Thyroid gland (tissue), 4 donors: ENCODE measurements at regions not wholly inside any gene's neighbourhood (a gene's known extent, or its start where the extent isn't known, plus 50 kb on each side); places are given as distances from the start of the nearest gene placed in this dataset.
"Not testable (repeated sequence)": the region's sequence is repeated elsewhere in the genome, so short reads cannot be mapped to it uniquely, and the experiment has no call there.

Experiments used
- DNase-seq, 2 donors: peaks; one replicate each; pipeline ENCODE4 v3.0.0-alpha.2; 2019
- H3K27ac ChIP-seq, 3 donors: fragments of 200-600 bp; sonication (generic); 1 replicate in 2 of 3; 2 replicates in 1 of 3; pipeline ENCODE4 v1.5.1; 2016 to 2019; ENCODE audit warnings: mild to moderate bottlenecking in 1 of 3, moderate library complexity in 1 of 3
- H3K27me3 ChIP-seq: fragments of 200-600 bp; sonication (generic); one replicate; pipeline ENCODE4 v1.5.1; 2019
- H3K36me3 ChIP-seq, 2 donors: fragments of 200-600 bp; sonication (generic); one replicate each; pipeline ENCODE4 v1.5.1; 2016 to 2019
- H3K4me1 ChIP-seq, 2 donors: fragments of 200-600 bp; sonication (generic); one replicate each; pipeline ENCODE4 v1.5.1; 2017 to 2019
- H3K4me3 ChIP-seq, 3 donors: fragments of 200-600 bp; sonication (generic); replicated peaks in 1 of 3; 1 replicate in 2 of 3; 2 replicates in 1 of 3; pipeline ENCODE4 v1.5.1; 2016; ENCODE audit warnings: mild to moderate bottlenecking in 1 of 3
- H3K9me3 ChIP-seq: fragments of 200-600 bp; sonication (generic); one replicate; pipeline ENCODE4 v1.5.1; 2017
- POLR2A ChIP-seq, 2 donors: fragments of 450-650 bp; IDR thresholded peaks; one replicate each; pipeline ENCODE4 v1.6.1; 2017; ENCODE audit warnings: antibody characterized with exemption in 2 of 2, mild to moderate bottlenecking in 2 of 2, moderate library complexity in 1 of 2
- WGBS, 2 donors: methylation state at CpG; one replicate each; pipeline ENCODE4 v1.1.5; 2017; 5-methylcytosine and 5-hydroxymethylcytosine counted together
- intact Hi-C: fragments of 100-400 bp; cut with DNase I; formaldehyde crosslinking; loops from one replicate; pipeline ENCODE4 v1.15.1; 2023
- TF ChIP-seq, protein P1 (sequence below), 6 experiments: fragments of 200-600 bp in 3 of 6; fragments of 450-650 bp in 3 of 6; sonication (generic) in 3 of 6; IDR thresholded peaks; one replicate each; pipeline ENCODE4 v1.5.1; 2016 to 2019; ENCODE audit warnings: antibody characterized with exemption in 6 of 6, mild to moderate bottlenecking in 2 of 6, inconsistent platforms in 1 of 6, moderate library complexity in 1 of 6

- no peak overlapping the region for H3K27ac ChIP-seq
- 38 to 55% methylated on average over 1 of the region's 1 CpG for WGBS, 2 donors
- no peaks in the 10 kb centered on the region for H3K36me3 ChIP-seq
- H3K27me3 ChIP-seq = no peaks in the 10 kb centered on the region
- intact Hi-C loops = no loop called here
- no peak for DNase-seq
- H3K4me3 ChIP-seq = no peak overlapping the region
- TF ChIP-seq, protein P1, sequence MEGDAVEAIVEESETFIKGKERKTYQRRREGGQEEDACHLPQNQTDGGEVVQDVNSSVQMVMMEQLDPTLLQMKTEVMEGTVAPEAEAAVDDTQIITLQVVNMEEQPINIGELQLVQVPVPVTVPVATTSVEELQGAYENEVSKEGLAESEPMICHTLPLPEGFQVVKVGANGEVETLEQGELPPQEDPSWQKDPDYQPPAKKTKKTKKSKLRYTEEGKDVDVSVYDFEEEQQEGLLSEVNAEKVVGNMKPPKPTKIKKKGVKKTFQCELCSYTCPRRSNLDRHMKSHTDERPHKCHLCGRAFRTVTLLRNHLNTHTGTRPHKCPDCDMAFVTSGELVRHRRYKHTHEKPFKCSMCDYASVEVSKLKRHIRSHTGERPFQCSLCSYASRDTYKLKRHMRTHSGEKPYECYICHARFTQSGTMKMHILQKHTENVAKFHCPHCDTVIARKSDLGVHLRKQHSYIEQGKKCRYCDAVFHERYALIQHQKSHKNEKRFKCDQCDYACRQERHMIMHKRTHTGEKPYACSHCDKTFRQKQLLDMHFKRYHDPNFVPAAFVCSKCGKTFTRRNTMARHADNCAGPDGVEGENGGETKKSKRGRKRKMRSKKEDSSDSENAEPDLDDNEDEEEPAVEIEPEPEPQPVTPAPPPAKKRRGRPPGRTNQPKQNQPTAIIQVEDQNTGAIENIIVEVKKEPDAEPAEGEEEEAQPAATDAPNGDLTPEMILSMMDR (IDR thresholded peaks at IDR 0.05) = no peak
- TF ChIP-seq POLR2A (IDR thresholded peaks at IDR 0.05) = no peak
- no peaks in the 10 kb centered on the region for H3K4me1 ChIP-seq
- no peaks in the 10 kb centered on the region for H3K9me3 ChIP-seq
Observed at GRCh38 chr11:24253237-24253760, 243.6 kb upstream of the LUZP2 start.

DNA sequence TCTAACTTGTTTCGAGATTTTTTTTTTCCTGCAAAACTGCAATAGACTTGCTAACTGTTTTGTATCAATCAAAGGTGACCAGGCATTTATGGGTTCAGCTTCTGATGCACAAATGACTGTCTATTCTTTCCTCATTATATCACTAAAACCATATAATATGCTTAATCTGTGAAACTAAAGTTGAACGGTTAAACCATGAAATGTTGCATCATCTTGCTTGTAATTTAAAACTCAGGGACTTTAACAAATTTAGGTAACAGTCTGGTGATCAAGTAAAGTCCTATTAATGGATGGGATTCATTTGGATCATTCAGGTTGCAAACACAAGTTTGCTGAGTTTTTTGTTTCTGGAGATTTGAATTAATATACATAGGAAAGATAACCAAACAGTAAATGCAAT lies 232.0 kb upstream of the LUZP2 start:
- intact Hi-C loops = no loop called here

GRCh38 chr11:24267014-24267413 lies 229.8 kb upstream of the LUZP2 start:
- intact Hi-C loops = no loop called here
- Histone ChIP-seq H3K27ac (no peak overlapping the region), H3K27me3 (no peaks in the 10 kb centered on the region), H3K4me3 (no peak overlapping the region), H3K4me1 (no peaks in the 10 kb centered on the region), H3K36me3 (no peaks in the 10 kb centered on the region), H3K9me3 (no peaks in the 10 kb centered on the region)
- no peak for DNase-seq
- TF ChIP-seq, protein P1 (IDR thresholded peaks at IDR 0.05) = no peak
- no peak for TF ChIP-seq POLR2A (IDR thresholded peaks at IDR 0.05)
- 61 to 65% methylated on average over 2 of the region's 2 CpGs for WGBS, 2 donors

More for the DNA sequence above, 232.0 kb upstream of the LUZP2 start:
- no peak overlapping the region for H3K27ac ChIP-seq
- H3K27me3 ChIP-seq = no peaks in the 10 kb centered on the region
- no peaks in the 10 kb centered on the region for H3K9me3 ChIP-seq
- H3K36me3 ChIP-seq = no peaks in the 10 kb centered on the region
- 87 to 89% methylated on average over 2 of the region's 2 CpGs for WGBS, 2 donors
- no peak for DNase-seq
- TF ChIP-seq, protein P1 (IDR thresholded peaks at IDR 0.05) = no peak
- TF ChIP-seq POLR2A (IDR thresholded peaks at IDR 0.05) = no peak
- H3K4me3 ChIP-seq = no peak overlapping the region
- H3K4me1 ChIP-seq = no peaks in the 10 kb centered on the region

DNA sequence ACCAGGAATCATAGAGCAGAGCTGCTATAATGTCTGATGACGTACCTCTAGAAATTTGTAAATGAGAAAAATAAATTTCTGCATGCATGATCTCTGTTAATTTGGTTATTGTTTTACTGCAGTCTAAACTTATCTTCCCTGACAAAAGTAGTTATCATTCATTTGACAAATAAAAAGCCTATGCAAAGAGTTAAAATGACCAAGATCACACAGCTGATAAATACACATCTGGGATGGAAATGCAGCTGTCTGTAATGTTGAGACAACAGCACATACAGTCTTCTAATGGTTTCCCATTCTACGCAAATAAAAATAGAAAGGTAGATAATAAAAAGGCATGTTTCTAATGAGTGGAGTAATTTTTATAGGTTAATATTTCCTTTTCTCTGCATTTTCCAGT lies 225.1 kb upstream of the LUZP2 start:
- no peak overlapping the region for H3K4me3 ChIP-seq
- H3K4me1 ChIP-seq = no peaks in the 10 kb centered on the region
- intact Hi-C loops = no loop called here
- TF ChIP-seq, protein P1 (IDR thresholded peaks at IDR 0.05) = no peak
- no peak for TF ChIP-seq POLR2A (IDR thresholded peaks at IDR 0.05)
- no peaks in the 10 kb centered on the region for H3K27me3 ChIP-seq
- H3K27ac ChIP-seq = no peak overlapping the region
- no peaks in the 10 kb centered on the region for H3K9me3 ChIP-seq
- DNase-seq = no peak
- WGBS, 2 donors = 91 to 94% methylated on average over 2 of the region's 2 CpGs
- no peaks in the 10 kb centered on the region for H3K36me3 ChIP-seq

- H3K4me1 ChIP-seq, H3K4me3 ChIP-seq, intact Hi-C loops, H3K27ac ChIP-seq, H3K27me3 ChIP-seq, DNase-seq, H3K36me3 ChIP-seq, H3K9me3 ChIP-seq: not testable (repeated sequence)
- WGBS, 2 donors = 92 to 93% methylated on average over 18 to 25 of the region's 25 CpGs
Observed at GRCh38 chr11:24274214-24274781, 222.6 kb upstream of the LUZP2 start.
